ENCODE measurements at regions not wholly inside any gene's neighbourhood (a gene's known extent, or its start where the extent isn't known, plus 50 kb on each side); places are given as distances from the start of the nearest gene placed in this dataset.

DNA sequence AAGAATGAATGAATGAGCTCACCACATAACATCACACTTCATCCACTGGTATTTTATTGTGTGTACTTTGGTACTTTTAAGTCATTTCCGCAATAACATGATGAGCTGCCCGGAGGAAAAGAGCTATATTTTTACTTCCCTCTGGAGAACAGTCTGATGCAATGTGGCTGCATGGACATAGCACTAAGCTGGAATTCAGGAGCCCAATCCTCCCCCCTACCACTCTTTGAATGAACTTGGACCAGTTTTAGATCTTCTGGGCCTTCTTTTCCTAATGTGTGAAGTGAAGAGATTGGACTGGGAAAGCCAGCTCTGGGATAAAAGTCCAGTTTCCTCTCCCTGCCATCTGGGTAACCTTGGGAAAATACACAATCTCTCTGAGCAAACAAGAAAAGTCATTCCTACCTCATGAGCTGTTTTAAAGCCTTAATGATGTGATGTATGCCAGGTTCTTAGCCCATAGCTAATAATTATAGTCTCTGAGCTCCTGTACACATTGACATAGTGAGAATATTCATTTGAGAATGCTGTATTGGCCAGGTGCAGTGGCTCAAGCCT, 79.3 kb downstream of the ABCC12 start (continued):
- TF ChIP-seq RERE (CRISPR knock-in tag; IDR thresholded peaks at IDR 0.05; ENCODE audit: low read depth), result 0 out of 2 replicates have a peak, but pooled peaks have one; percentile 48
- TF ChIP-seq, protein P1, sequence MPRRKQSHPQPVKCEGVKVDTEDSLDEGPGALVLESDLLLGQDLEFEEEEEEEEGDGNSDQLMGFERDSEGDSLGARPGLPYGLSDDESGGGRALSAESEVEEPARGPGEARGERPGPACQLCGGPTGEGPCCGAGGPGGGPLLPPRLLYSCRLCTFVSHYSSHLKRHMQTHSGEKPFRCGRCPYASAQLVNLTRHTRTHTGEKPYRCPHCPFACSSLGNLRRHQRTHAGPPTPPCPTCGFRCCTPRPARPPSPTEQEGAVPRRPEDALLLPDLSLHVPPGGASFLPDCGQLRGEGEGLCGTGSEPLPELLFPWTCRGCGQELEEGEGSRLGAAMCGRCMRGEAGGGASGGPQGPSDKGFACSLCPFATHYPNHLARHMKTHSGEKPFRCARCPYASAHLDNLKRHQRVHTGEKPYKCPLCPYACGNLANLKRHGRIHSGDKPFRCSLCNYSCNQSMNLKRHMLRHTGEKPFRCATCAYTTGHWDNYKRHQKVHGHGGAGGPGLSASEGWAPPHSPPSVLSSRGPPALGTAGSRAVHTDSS (CRISPR knock-in tag; conservative IDR thresholded peaks at IDR 0.05), result no peak
- peak; percentile 61; the same call in 1 of the 2 replicates for TF ChIP-seq ZNF614 (CRISPR knock-in tag; IDR thresholded peaks at IDR 0.05; ENCODE audit: borderline replicate concordance)
- no peak for TF ChIP-seq ZIK1 (CRISPR knock-in tag; IDR thresholded peaks at IDR 0.05; ENCODE audit: borderline replicate concordance, low read depth)
- peak; percentile 75; the same call in 1 of the 2 replicates for TF ChIP-seq HNF4A (CRISPR knock-in tag; IDR thresholded peaks at IDR 0.05)
- TF ChIP-seq GATAD2A (CRISPR knock-in tag; IDR thresholded peaks at IDR 0.05), result peak; percentile 84
- TF ChIP-seq ZNF407 (CRISPR knock-in tag; IDR thresholded peaks at IDR 0.05; ENCODE audit: not compliant biosample characterization), result no peak
- TF ChIP-seq ZBED4 (CRISPR knock-in tag; IDR thresholded peaks at IDR 0.05; ENCODE audit: borderline replicate concordance), result no peak; the same call in 1 of the 2 replicates
- TF ChIP-seq ERF (CRISPR knock-in tag; IDR thresholded peaks at IDR 0.05), result peak; percentile 23; the same call in 1 of the 2 replicates
